Panc1 (cell line): ENCODE measurements at regions not wholly inside any gene's neighbourhood (a gene's known extent, or its start where the extent isn't known, plus 50 kb on each side); places are given as distances from the start of the nearest gene placed in this dataset.

Source experiments
- CTCF ChIP-seq: fragments of 450-650 bp; IDR thresholded peaks from 2 replicates; pipeline ENCODE4 v1.5.1; 2017; ENCODE audit warnings: mild to moderate bottlenecking
- REST ChIP-seq, 2 experiments: IDR thresholded peaks; 2 replicates each; pipeline ENCODE4 v1.6.1; 2011 to 2012; ENCODE audit warnings: low read depth in 2 of 2, control low read depth in 1 of 2, low read length in 1 of 2, mild to moderate bottlenecking in 1 of 2, moderate library complexity in 1 of 2; ENCODE audit not compliant: insufficient read depth in 1 of 2

GRCh38 chr17:15157051-15157450 is 108.1 kb downstream of the PMP22 start:
- TF ChIP-seq CTCF (no peak), REST (IDR thresholded peaks at IDR 0.05; ENCODE audit: insufficient read depth in 1 of 2, low read depth in 2 of 2, low read length in 1 of 2) (no peak)
